WERI-Rb-1 (cell line): ENCODE measurements at regions not wholly inside any gene's neighbourhood (a gene's known extent, or its start where the extent isn't known, plus 50 kb on each side); places are given as distances from the start of the nearest gene placed in this dataset.

Source experiments
- DNase-seq: peaks from one replicate; pipeline ENCODE4 v3.0.0-alpha.2; 2020
- H3K27ac ChIP-seq: fragments of 250-450 bp; sonication (Bioruptor Pico); 2 replicates; pipeline ENCODE4 v1.5.1; 2020; ENCODE audit warnings: mild to moderate bottlenecking, moderate library complexity
- H3K27me3 ChIP-seq: fragments of 250-450 bp; sonication (Bioruptor Pico); 2 replicates; pipeline ENCODE4 v1.5.1; 2021; ENCODE audit warnings: mild to moderate bottlenecking, low read depth, moderate library complexity; ENCODE audit not compliant: insufficient read depth, severe bottlenecking
- H3K36me3 ChIP-seq: fragments of 250-450 bp; sonication (Bioruptor Pico); 2 replicates; pipeline ENCODE4 v1.5.1; 2020; ENCODE audit warnings: mild to moderate bottlenecking, moderate library complexity
- H3K4me3 ChIP-seq: 2 replicates; pipeline ENCODE4 v1.5.1; 2011; ENCODE audit warnings: low read depth, mild to moderate bottlenecking, control low read depth, low read length
- H3K9me3 ChIP-seq: fragments of 250-450 bp; sonication (Bioruptor Pico); 2 replicates; pipeline ENCODE4 v1.5.1; 2021; ENCODE audit warnings: mild to moderate bottlenecking, moderate library complexity; ENCODE audit not compliant: severe bottlenecking
- TF ChIP-seq, protein P1 (sequence below): IDR thresholded peaks from 2 replicates; pipeline ENCODE4 v1.5.1; 2011; ENCODE audit warnings: low read depth, mild to moderate bottlenecking, control low read depth, inconsistent platforms, low read length

- no peak for DNase-seq
- Histone ChIP-seq H3K36me3 (no peaks in the 10 kb centered on the region), H3K27ac (no peak overlapping the region), H3K9me3 (no peaks in the 10 kb centered on the region), H3K27me3 (no peaks in the 10 kb centered on the region), H3K4me3 (no peak overlapping the region)
- TF ChIP-seq, protein P1, sequence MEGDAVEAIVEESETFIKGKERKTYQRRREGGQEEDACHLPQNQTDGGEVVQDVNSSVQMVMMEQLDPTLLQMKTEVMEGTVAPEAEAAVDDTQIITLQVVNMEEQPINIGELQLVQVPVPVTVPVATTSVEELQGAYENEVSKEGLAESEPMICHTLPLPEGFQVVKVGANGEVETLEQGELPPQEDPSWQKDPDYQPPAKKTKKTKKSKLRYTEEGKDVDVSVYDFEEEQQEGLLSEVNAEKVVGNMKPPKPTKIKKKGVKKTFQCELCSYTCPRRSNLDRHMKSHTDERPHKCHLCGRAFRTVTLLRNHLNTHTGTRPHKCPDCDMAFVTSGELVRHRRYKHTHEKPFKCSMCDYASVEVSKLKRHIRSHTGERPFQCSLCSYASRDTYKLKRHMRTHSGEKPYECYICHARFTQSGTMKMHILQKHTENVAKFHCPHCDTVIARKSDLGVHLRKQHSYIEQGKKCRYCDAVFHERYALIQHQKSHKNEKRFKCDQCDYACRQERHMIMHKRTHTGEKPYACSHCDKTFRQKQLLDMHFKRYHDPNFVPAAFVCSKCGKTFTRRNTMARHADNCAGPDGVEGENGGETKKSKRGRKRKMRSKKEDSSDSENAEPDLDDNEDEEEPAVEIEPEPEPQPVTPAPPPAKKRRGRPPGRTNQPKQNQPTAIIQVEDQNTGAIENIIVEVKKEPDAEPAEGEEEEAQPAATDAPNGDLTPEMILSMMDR: no peak
Observed at GRCh38 chr3:88509582-88509981, 359.8 kb downstream of the C3orf38 start.

DNA sequence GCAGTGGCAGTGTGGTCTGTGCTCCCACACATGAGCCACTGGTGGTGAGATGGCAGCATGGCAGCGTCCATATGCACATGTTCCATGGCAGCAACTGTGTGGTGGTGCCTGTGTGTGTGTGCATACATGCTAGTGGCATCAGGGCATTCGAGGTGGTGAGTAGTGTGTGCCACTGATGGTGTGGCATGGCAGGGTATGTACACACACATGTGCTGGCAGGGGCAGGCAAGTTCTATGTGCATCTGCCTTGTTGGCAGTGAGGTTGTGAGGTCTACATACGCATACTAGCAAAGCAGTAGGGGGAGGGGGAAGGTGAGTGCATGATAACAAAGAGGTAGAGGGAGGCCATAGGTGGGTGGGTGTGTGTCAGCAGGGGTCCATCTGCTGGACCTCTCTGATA lies 378.7 kb downstream of the C3orf38 start:
- no peaks in the 10 kb centered on the region for H3K36me3 ChIP-seq
- H3K27ac ChIP-seq: no peak overlapping the region
- no peaks in the 10 kb centered on the region for H3K9me3 ChIP-seq
- H3K4me3 ChIP-seq: no peak overlapping the region
- no peak for DNase-seq
- H3K27me3 ChIP-seq: no peaks in the 10 kb centered on the region
- TF ChIP-seq, protein P1: no peak

DNA sequence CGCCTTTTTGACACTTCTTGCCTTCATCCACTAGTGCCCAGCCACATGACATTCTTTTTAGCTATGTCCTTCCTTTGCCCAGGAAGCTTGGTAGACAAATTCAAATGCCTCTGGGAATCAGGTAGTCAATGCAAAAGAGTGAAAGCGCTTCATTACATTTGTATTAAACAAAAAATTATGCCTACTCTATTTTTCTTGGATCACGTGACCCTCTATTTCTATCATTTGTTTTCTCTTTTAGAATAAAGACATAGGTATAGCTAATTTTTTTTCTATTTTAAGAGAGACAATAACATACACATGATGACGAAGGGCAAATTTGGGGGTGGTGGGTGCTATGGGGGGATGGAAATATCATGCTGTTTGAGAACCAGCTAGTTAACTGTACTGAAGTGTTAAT lies 384.8 kb downstream of the C3orf38 start:
- Histone ChIP-seq H3K27ac (no peak overlapping the region), H3K4me3 (no peak overlapping the region), H3K9me3 (no peaks in the 10 kb centered on the region), H3K27me3 (no peaks in the 10 kb centered on the region), H3K36me3 (no peaks in the 10 kb centered on the region)
- TF ChIP-seq, protein P1: no peak
- no peak for DNase-seq

DNA sequence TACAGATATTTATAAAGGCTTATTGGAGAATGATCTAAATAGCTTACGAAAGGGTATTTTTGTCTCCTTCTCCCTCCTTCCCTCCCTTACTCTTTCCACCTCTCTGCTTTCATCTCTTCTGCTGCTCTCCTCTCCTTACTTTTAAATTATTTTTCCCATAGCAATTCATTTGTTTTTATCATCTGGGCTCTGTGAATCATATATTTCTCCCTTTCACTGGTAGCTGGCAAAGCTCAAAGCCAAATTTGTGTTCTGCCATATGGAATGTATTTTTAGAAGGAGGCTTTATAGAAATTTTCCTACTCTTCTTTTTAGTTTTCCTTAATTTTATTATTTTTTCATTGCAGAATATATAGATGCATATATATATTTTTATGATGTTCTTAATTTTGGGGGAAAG lies 385.8 kb downstream of the C3orf38 start:
- DNase-seq: no peak
- no peak overlapping the region for H3K27ac ChIP-seq
- TF ChIP-seq, protein P1: no peak
- H3K27me3 ChIP-seq: no peaks in the 10 kb centered on the region
- no peaks in the 10 kb centered on the region for H3K36me3 ChIP-seq
- no peaks in the 10 kb centered on the region for H3K9me3 ChIP-seq
- H3K4me3 ChIP-seq: no peak overlapping the region

DNA sequence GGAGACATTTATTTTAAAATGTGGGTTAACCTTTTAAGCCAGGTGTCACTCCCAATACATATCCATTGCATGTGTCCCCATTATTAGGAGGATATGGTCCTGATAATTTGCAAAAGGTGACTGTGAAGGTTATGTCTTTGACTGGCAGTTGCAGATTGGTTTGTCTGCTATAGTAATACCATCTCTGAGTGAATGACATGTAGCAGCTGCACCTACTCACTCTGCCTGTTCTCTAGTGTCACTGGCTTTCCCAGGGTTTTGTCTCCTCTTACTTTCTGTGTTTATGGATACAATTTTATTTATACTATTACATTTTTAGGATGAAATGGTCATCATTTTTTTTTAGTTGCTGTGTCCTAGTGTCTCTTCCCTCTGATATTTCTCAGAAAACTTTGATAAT lies 393.2 kb downstream of the C3orf38 start:
- Histone ChIP-seq H3K36me3 (no peaks in the 10 kb centered on the region), H3K9me3 (no peaks in the 10 kb centered on the region)

GRCh38 chr3:88572450-88572849 lies 422.7 kb downstream of the C3orf38 start:
- Histone ChIP-seq H3K36me3 (no peaks in the 10 kb centered on the region), H3K27ac (no peak overlapping the region), H3K9me3 (no peaks in the 10 kb centered on the region), H3K27me3 (no peaks in the 10 kb centered on the region), H3K4me3 (no peak overlapping the region)
- DNase-seq: no peak
- TF ChIP-seq, protein P1: no peak

More for the DNA sequence above, 393.2 kb downstream of the C3orf38 start:
- Histone ChIP-seq H3K27ac (no peak overlapping the region), H3K4me3 (no peak overlapping the region), H3K27me3 (no peaks in the 10 kb centered on the region)
- DNase-seq: no peak
- TF ChIP-seq, protein P1: no peak
